NB4 (cell line): ENCODE measurements at regions not wholly inside any gene's neighbourhood (a gene's known extent, or its start where the extent isn't known, plus 50 kb on each side); places are given as distances from the start of the nearest gene placed in this dataset.
A peak's percentile ranks its signal among the peaks of the same experiment; 100 is the strongest.

Experiments
- DNase-seq: peaks from one replicate; pipeline ENCODE4 v3.0.0; 2010; ENCODE audit warnings: low read depth
- H3K4me3 ChIP-seq: one replicate; pipeline ENCODE4 v1.5.1; 2011; ENCODE audit warnings: mild to moderate bottlenecking, low read depth, low read length, moderate library complexity
- MAX ChIP-seq: IDR thresholded peaks from 2 replicates; pipeline ENCODE4 v1.6.1; 2011; ENCODE audit warnings: low read depth, low read length
- MYC ChIP-seq: IDR thresholded peaks from 2 replicates; pipeline ENCODE4 v1.6.1; 2011; ENCODE audit warnings: low read depth, low read length
- POLR2A ChIP-seq: IDR thresholded peaks from 2 replicates; pipeline ENCODE4 v1.6.1; 2011; ENCODE audit warnings: mild to moderate bottlenecking; ENCODE audit not compliant: insufficient read length; ENCODE audit errors: extremely low read depth
- TF ChIP-seq, protein P1 (sequence below): IDR thresholded peaks from one replicate; pipeline ENCODE4 v1.5.1; 2012; ENCODE audit warnings: low read depth, low read length

DNA sequence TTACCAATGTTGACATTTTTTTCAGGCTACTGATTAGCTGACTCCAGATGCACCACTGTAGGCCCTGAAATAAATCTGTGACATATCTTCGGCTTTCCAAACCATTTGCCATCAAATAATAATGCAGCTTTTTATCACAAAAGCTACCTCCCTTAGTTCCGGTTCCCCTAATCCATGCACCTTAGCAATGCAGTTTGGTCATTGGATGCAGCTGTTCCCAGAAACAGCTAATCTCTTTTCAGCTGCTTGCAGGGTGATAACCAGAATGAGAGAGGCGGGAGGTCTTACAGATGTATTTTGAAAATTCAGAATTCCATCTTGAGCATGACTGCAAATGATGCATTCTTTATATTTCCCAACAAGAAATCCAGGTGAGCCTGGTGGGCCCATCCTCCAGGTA, 646.2 kb downstream of the SOX5 start:
- H3K4me3 ChIP-seq = no peak overlapping the region
- no peak for TF ChIP-seq POLR2A
- DNase-seq = no peak

- no peak for DNase-seq
- TF ChIP-seq MYC (no peak), POLR2A (no peak), MAX (no peak)
- TF ChIP-seq, protein P1, sequence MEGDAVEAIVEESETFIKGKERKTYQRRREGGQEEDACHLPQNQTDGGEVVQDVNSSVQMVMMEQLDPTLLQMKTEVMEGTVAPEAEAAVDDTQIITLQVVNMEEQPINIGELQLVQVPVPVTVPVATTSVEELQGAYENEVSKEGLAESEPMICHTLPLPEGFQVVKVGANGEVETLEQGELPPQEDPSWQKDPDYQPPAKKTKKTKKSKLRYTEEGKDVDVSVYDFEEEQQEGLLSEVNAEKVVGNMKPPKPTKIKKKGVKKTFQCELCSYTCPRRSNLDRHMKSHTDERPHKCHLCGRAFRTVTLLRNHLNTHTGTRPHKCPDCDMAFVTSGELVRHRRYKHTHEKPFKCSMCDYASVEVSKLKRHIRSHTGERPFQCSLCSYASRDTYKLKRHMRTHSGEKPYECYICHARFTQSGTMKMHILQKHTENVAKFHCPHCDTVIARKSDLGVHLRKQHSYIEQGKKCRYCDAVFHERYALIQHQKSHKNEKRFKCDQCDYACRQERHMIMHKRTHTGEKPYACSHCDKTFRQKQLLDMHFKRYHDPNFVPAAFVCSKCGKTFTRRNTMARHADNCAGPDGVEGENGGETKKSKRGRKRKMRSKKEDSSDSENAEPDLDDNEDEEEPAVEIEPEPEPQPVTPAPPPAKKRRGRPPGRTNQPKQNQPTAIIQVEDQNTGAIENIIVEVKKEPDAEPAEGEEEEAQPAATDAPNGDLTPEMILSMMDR = no peak
- H3K4me3 ChIP-seq = no peak overlapping the region
These were observed 645.6 kb downstream of the SOX5 start for GRCh38 chr12:23303821-23304220.

DNA sequence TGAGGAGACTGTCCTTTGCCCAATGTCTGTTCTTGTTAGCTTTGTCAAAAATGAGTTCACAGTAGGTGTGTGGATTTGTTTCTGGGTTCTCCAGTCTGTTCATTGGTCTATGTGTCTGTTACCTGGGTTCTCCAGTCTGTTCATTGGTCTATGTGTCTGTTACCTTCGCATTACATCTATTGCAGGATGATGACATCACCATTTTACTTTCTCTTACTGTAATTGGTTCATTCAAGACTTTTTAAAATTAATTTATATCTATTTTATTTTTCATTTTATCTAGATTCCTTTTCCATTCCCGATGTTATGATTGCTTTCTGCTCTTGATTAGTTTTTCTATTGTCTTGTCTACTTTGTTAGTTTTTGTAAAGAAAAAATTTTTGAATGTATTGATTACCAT, 615.5 kb downstream of the SOX5 start:
- no peak for DNase-seq
- no peak overlapping the region for H3K4me3 ChIP-seq
- TF ChIP-seq MAX (no peak), MYC (no peak), POLR2A (no peak)
- TF ChIP-seq, protein P1 = no peak

GRCh38 chr12:23335593-23335992, 613.9 kb downstream of the SOX5 start:
- no peak overlapping the region for H3K4me3 ChIP-seq
- TF ChIP-seq, protein P1 = no peak
- TF ChIP-seq MAX = no peak
- no peak for TF ChIP-seq MYC
- TF ChIP-seq POLR2A = no peak
- DNase-seq = no peak

- no peak overlapping the region for H3K4me3 ChIP-seq
- TF ChIP-seq, protein P1 = no peak
- no peak for TF ChIP-seq MYC
- DNase-seq = peak; percentile 17
These were observed 612.3 kb downstream of the SOX5 start for GRCh38 chr12:23337213-23337612.

- no peak for DNase-seq
- TF ChIP-seq POLR2A = no peak
- TF ChIP-seq, protein P1 = no peak
- TF ChIP-seq MYC = no peak
- no peak for TF ChIP-seq MAX
- H3K4me3 ChIP-seq = no peak overlapping the region
These were observed 609.1 kb downstream of the SOX5 start for GRCh38 chr12:23340351-23340750.
